Ramos (cell line): ENCODE measurements at regions not wholly inside any gene's neighbourhood (a gene's known extent, or its start where the extent isn't known, plus 50 kb on each side); places are given as distances from the start of the nearest gene placed in this dataset.

Experiments
- in situ Hi-C: fragments of 300-500 bp; cut with MboI; formaldehyde crosslinking; loops from one replicate; pipeline ENCODE4 v1.14.3; 2022; ENCODE audit warnings: low sequenced_read_pairs; ENCODE audit not compliant: unreplicated experiment

GRCh38 chr2:118529908-118530599 is 317.4 kb downstream of the EN1 start:
- in situ Hi-C loops: no loop called here

- in situ Hi-C loops: no loop called here
Observed at GRCh38 chr2:118527571-118527970, 319.9 kb downstream of the EN1 start.

- in situ Hi-C loops: no loop called here
Observed at GRCh38 chr2:118525346-118525745, 322.1 kb downstream of the EN1 start.

- in situ Hi-C loops: no loop called here
Observed at GRCh38 chr2:118524911-118525310, 322.5 kb downstream of the EN1 start.

GRCh38 chr2:118523761-118524160 is 323.7 kb downstream of the EN1 start:
- in situ Hi-C loops: no loop called here

GRCh38 chr2:118521960-118522359 is 325.5 kb downstream of the EN1 start:
- in situ Hi-C loops: no loop called here

- in situ Hi-C loops: no loop called here
Observed at GRCh38 chr2:118521272-118521671, 326.2 kb downstream of the EN1 start.

GRCh38 chr2:118520246-118520645 is 327.2 kb downstream of the EN1 start:
- in situ Hi-C loops: no loop called here

- in situ Hi-C loops: no loop called here
Observed at GRCh38 chr2:118519511-118519910, 327.9 kb downstream of the EN1 start.

GRCh38 chr2:118510807-118511206 is 336.6 kb downstream of the EN1 start:
- in situ Hi-C loops: no loop called here

- in situ Hi-C loops: no loop called here
Observed at GRCh38 chr2:118509319-118510004, 338.0 kb downstream of the EN1 start.

- in situ Hi-C loops: no loop called here
Observed at GRCh38 chr2:118508282-118508681, 339.2 kb downstream of the EN1 start.

GRCh38 chr2:118505436-118505835 is 342.0 kb downstream of the EN1 start:
- in situ Hi-C loops: no loop called here

GRCh38 chr2:118502106-118502505 is 345.3 kb downstream of the EN1 start:
- in situ Hi-C loops: no loop called here

GRCh38 chr2:118498943-118499342 is 348.5 kb downstream of the EN1 start:
- in situ Hi-C loops: no loop called here

GRCh38 chr2:118496870-118497611 is 350.4 kb downstream of the EN1 start:
- in situ Hi-C loops: no loop called here

- in situ Hi-C loops: no loop called here
Observed at GRCh38 chr2:118496467-118496866, 351.0 kb downstream of the EN1 start.

- in situ Hi-C loops: no loop called here
Observed at GRCh38 chr2:118495290-118495689, 352.2 kb downstream of the EN1 start.

- in situ Hi-C loops: no loop called here
Observed at GRCh38 chr2:118493213-118493612, 354.2 kb downstream of the EN1 start.

GRCh38 chr2:118492335-118492734 is 355.1 kb downstream of the EN1 start:
- in situ Hi-C loops: no loop called here

- in situ Hi-C loops: no loop called here
Observed at GRCh38 chr2:118490330-118490729, 357.1 kb downstream of the EN1 start.
